AG04449 (cell line): ENCODE measurements at regions not wholly inside any gene's neighbourhood (a gene's known extent, or its start where the extent isn't known, plus 50 kb on each side); places are given as distances from the start of the nearest gene placed in this dataset.
"Not testable (repeated sequence)": the region's sequence is repeated elsewhere in the genome, so short reads cannot be mapped to it uniquely, and the experiment has no call there.

ENCODE experiments used
- CTCF ChIA-PET: fragments of 350-600 bp; formaldehyde crosslinking; extraction: SDS; loops from one replicate; lab custom pipeline; 2021; ENCODE audit warnings: antibody characterized with exemption; lab: Yijun Ruan, JAX
- POLR2A ChIA-PET: fragments of 400-600, 350-600 bp; formaldehyde crosslinking; extraction: SDS; loops from one replicate; lab custom pipeline; 2020; ENCODE audit warnings: antibody characterized with exemption, inconsistent platforms; lab: Yijun Ruan, JAX
- DNase-seq: peaks from one replicate; pipeline ENCODE4 v3.0.0-alpha.2; 2010; ENCODE audit warnings: low read depth, low spot score
- H3K4me3 ChIP-seq: 2 replicates; pipeline ENCODE4 v1.5.1; 2011; ENCODE audit warnings: low read depth, mild to moderate bottlenecking, control low read depth, low read length
- TF ChIP-seq, protein P1 (sequence below): IDR thresholded peaks from one replicate; pipeline ENCODE4 v1.5.1; 2011; ENCODE audit warnings: mild to moderate bottlenecking, moderate library complexity, low read length, control low read depth, inconsistent platforms; ENCODE audit not compliant: insufficient read depth; ENCODE audit errors: missing control alignments

- H3K4me3 ChIP-seq: no peak overlapping the region
- CTCF ChIA-PET: no interaction called here
- DNase-seq: no peak
- POLR2A ChIA-PET: no interaction called here
- TF ChIP-seq, protein P1, sequence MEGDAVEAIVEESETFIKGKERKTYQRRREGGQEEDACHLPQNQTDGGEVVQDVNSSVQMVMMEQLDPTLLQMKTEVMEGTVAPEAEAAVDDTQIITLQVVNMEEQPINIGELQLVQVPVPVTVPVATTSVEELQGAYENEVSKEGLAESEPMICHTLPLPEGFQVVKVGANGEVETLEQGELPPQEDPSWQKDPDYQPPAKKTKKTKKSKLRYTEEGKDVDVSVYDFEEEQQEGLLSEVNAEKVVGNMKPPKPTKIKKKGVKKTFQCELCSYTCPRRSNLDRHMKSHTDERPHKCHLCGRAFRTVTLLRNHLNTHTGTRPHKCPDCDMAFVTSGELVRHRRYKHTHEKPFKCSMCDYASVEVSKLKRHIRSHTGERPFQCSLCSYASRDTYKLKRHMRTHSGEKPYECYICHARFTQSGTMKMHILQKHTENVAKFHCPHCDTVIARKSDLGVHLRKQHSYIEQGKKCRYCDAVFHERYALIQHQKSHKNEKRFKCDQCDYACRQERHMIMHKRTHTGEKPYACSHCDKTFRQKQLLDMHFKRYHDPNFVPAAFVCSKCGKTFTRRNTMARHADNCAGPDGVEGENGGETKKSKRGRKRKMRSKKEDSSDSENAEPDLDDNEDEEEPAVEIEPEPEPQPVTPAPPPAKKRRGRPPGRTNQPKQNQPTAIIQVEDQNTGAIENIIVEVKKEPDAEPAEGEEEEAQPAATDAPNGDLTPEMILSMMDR: no peak
Observed at GRCh38 chr17:20775331-20775730, 195.8 kb downstream of the CDRT15L2 start.

DNA sequence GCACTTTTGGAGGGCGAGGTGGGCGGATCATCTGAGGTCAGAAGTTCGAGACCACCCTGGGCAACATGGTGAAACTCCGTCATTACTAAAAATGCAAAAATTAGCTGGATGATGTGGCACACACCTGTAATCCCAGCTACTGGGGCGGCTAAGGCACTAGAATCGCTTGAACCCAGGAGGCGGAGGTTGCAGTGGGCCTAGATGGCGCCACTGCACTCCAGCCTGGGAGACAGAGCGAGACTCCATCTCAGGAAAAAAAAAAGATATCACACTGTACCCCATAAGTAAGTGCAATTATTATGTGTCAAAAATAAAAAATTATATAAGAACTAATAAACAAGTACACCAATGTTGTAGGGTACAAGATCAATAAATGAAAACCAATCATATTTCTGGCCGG, 200.0 kb downstream of the CDRT15L2 start:
- TF ChIP-seq, protein P1: no peak
- ChIA-PET CTCF (no interaction called here), POLR2A (no interaction called here)
- DNase-seq: no peak
- H3K4me3 ChIP-seq: no peak overlapping the region

GRCh38 chr17:20781260-20781659, 201.7 kb downstream of the CDRT15L2 start:
- H3K4me3 ChIP-seq: no peak overlapping the region
- CTCF ChIA-PET: no interaction called here
- no peak for DNase-seq
- TF ChIP-seq, protein P1: no peak
- POLR2A ChIA-PET: no interaction called here

GRCh38 chr17:20781869-20782268, 202.3 kb downstream of the CDRT15L2 start:
- CTCF ChIA-PET, DNase-seq, H3K4me3 ChIP-seq, POLR2A ChIA-PET: not testable (repeated sequence)

DNA sequence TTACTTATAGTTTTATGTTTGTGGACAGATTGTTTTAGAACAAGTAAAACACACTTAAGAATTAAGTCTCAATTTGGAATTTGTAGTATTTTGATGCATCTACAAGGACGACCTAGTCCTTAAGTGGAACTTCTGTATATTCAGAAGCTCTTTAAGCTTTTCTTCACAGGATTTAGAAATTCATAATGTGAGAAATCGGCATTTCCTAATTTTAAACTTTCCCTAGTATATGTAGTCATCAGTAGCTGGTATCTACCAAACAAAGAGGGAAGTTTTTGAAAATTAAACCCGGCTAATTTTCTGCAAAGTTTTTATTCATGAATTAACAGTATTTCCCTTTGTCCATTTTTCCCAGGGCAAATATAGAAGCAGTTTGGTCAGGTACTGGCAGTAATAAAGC, 203.6 kb downstream of the CDRT15L2 start:
- ChIA-PET CTCF (no interaction called here), POLR2A (no interaction called here)
- TF ChIP-seq, protein P1: no peak
- no peak overlapping the region for H3K4me3 ChIP-seq
- DNase-seq: no peak

DNA sequence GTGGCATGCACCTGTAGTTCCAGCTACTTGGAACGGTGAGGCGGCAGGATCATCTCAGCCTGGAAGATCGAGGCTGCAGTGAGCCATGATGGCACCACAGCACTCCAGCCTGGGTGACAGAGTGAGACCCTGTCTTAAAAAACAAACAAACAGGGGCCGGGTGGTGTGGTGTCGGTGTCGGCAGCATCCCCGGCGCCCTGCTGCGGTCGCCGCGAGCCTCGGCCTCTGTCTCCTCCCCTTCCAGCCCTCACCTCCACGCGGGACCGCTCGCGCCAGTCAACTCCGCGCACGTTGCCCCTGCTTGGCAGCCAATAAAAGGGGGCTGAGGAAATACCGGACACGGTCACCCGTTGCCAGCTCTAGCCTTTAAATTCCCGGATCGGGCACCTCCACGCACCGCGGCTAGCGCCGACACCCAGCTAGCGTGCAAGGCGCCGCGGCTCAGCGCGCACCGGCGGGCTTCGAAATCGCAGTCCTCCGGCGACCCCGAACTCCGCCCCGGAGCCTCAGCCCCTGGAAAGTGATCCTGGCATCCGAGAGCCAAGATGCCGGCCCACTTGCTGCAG, 204.7 kb downstream of the CDRT15L2 start:
- no peak overlapping the region for H3K4me3 ChIP-seq
- CTCF ChIA-PET: no interaction called here
- no peak for DNase-seq

More for the DNA sequence above, 204.7 kb downstream of the CDRT15L2 start:
- POLR2A ChIA-PET: no interaction called here
- TF ChIP-seq, protein P1: no peak
